ENCODE measurements at regions not wholly inside any gene's neighbourhood (a gene's known extent, or its start where the extent isn't known, plus 50 kb on each side); places are given as distances from the start of the nearest gene placed in this dataset.

DNA sequence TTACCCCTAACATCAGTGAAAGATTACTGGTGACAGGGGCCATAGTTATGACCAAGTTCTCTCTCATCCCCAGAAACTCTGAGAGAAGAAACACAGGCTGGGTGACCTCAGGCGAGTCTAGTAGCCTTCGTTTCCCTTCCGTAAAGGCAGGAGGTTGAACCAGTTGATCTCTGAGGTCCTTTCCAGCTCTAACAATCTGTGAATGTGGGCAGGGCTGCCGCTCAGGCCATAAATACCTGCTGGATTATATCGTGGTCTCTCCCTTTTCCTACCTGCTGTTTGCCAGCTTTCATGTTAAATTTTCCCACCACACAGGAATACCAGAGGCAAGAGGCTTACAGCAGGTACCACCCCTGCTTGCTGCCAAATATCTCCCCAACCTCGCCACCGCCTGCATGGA, 357.5 kb downstream of the SH3GL2 start:
- intact Hi-C loops (cut with DNase I), result no loop called here
- Histone ChIP-seq H3K4me1 (no peaks in the 10 kb centered on the region), H3K27ac (no peak overlapping the region), H3K9me3 (no peaks in the 10 kb centered on the region), H3K36me3 (no peaks in the 10 kb centered on the region), H3K27me3 (no peaks in the 10 kb centered on the region), H3K4me3 (no peak overlapping the region)
- TF ChIP-seq, protein P1, sequence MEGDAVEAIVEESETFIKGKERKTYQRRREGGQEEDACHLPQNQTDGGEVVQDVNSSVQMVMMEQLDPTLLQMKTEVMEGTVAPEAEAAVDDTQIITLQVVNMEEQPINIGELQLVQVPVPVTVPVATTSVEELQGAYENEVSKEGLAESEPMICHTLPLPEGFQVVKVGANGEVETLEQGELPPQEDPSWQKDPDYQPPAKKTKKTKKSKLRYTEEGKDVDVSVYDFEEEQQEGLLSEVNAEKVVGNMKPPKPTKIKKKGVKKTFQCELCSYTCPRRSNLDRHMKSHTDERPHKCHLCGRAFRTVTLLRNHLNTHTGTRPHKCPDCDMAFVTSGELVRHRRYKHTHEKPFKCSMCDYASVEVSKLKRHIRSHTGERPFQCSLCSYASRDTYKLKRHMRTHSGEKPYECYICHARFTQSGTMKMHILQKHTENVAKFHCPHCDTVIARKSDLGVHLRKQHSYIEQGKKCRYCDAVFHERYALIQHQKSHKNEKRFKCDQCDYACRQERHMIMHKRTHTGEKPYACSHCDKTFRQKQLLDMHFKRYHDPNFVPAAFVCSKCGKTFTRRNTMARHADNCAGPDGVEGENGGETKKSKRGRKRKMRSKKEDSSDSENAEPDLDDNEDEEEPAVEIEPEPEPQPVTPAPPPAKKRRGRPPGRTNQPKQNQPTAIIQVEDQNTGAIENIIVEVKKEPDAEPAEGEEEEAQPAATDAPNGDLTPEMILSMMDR (IDR thresholded peaks at IDR 0.05), result no peak
- ATAC-seq, result no peak
- no peak for DNase-seq

DNA sequence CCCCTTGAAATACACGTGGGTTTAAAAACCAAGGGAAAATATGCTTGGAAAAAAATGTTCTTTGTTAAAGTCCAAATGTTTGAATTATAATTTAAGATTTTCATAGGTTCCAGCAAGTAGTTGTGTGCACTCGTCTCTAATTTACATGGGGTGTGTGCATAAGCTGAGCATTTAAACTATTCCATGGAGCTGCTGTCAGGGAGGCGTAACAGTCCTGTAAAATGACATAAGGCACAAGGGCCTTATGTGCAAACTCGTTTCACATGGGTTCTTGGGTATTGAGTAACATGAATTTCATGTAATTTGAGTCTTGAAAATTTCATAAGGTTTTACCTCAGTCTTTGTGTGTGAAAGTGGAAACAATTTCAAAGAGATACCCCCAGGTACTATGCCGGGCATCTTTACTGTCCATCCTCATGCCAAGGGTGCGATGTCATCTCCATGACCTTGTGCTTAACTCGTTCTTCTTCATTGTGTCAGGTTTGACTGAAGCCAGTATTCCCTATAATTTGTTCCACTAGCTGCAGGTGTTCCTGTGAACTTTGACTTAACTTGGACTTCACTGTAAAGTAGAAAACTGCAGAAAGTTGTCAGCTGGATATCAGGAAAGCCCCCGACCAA, 359.3 kb downstream of the SH3GL2 start:
- DNase-seq (no peak), ATAC-seq (no peak)
- no peak overlapping the region for H3K4me3 ChIP-seq
- intact Hi-C loops (cut with DNase I), result no loop called here
- no peaks in the 10 kb centered on the region for H3K36me3 ChIP-seq
- H3K9me3 ChIP-seq, result no peaks in the 10 kb centered on the region
- TF ChIP-seq, protein P1 (IDR thresholded peaks at IDR 0.05), result no peak
- H3K27me3 ChIP-seq, result no peaks in the 10 kb centered on the region
- no peak overlapping the region for H3K27ac ChIP-seq
- no peaks in the 10 kb centered on the region for H3K4me1 ChIP-seq

DNA sequence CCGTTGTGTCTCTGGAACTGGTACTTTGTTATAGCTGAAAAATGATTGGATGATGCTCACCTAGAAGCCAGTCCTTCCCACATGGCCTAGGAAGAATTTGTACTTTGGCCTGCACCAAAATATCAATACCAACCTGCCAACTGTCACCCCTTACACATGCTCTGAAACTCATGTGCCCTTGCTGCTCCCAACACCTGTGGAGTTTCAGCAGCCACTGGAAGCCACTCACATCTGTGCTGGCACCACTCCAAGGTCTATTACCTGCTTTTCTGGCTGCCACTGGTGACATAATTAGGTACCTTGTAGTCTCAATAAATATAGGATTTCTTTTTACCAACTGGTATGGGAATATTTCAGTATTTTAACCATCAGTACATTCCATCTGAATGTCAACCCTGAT, 363.6 kb downstream of the SH3GL2 start:
- intact Hi-C loops (cut with DNase I), result no loop called here
- Histone ChIP-seq H3K4me1 (no peaks in the 10 kb centered on the region), H3K4me3 (no peak overlapping the region), H3K27me3 (no peaks in the 10 kb centered on the region), H3K9me3 (peaks cover 0 to 6% of the 10 kb centered on the region in 2 donors), H3K27ac (no peak overlapping the region), H3K36me3 (no peaks in the 10 kb centered on the region)
- no peak for DNase-seq
- TF ChIP-seq, protein P1 (IDR thresholded peaks at IDR 0.05), result no peak
- ATAC-seq, result no peak

DNA sequence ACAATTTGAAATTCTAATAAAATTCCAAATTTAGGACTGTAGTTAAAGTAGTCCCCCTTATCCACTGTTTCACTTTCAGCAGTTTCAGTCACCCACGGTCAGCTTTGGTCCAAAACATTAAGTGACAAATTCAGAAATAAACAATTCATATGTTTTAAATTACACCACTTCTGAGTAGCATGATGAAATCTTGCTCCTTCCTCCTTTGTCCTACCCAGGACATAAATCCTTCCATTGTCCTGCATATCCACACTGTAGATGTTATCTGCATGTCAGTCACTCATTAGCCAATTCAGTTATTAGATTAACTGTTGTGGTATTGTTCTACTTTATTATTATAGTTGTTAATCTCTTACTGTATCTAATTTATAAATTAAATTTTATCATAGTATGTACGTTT, 376.5 kb downstream of the SH3GL2 start:
- ATAC-seq, result no peak
- Histone ChIP-seq H3K4me1 (no peaks in the 10 kb centered on the region), H3K27me3 (no peaks in the 10 kb centered on the region), H3K9me3 (no peaks in the 10 kb centered on the region), H3K36me3 (no peaks in the 10 kb centered on the region), H3K27ac (no peak overlapping the region), H3K4me3 (no peak overlapping the region)
- DNase-seq, result no peak
- intact Hi-C loops (cut with DNase I), result no loop called here
- TF ChIP-seq, protein P1 (IDR thresholded peaks at IDR 0.05), result no peak

DNA sequence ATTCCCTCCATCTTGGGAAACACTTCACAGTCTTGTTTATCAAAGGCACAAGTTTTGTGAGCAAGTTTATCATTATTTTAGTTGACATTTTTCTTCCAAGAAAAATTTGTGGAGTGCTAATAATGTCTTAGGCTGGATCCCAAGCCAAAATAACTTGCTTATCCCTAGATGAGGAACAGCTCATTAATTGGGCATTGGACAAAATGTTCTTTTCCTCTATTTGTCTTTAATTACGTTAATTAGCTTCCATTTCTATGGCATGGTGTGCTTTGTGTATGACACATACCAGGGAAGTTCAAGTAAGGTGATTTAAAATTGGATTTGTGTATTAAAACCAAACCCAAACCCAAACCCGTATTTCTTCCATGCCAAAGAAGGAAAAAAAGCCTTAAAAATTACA, 379.5 kb downstream of the SH3GL2 start:
- no peaks in the 10 kb centered on the region for H3K36me3 ChIP-seq
- intact Hi-C loops (cut with DNase I), result no loop called here
- H3K27me3 ChIP-seq, result no peaks in the 10 kb centered on the region
- no peaks in the 10 kb centered on the region for H3K4me1 ChIP-seq
- H3K9me3 ChIP-seq, result no peaks in the 10 kb centered on the region
- ATAC-seq (no peak), DNase-seq (no peak)
- no peak overlapping the region for H3K27ac ChIP-seq
- TF ChIP-seq, protein P1 (IDR thresholded peaks at IDR 0.05), result no peak
- no peak overlapping the region for H3K4me3 ChIP-seq

Data from left lung (tissue), 4 donors.